Activated CD4-positive, alpha-beta T cell treated with anti-CD3 and anti-CD28 coated beads, Interleukin-2, amount 10 ng/mL, durations not matched to agents 7 days and 5 days (primary cell): ENCODE measurements at regions not wholly inside any gene's neighbourhood (a gene's known extent, or its start where the extent isn't known, plus 50 kb on each side); places are given as distances from the start of the nearest gene placed in this dataset.

Experiments used
- CTCF ChIA-PET: fragments of 350-600 bp; sonication (Branson Sonifier 250); formaldehyde crosslinking; loops from one replicate; lab custom pipeline; 2021; ENCODE audit warnings: antibody characterized with exemption; lab: Charles Lee
- POLR2A ChIA-PET: fragments of 350-600 bp; sonication (Branson Sonifier 250); formaldehyde crosslinking; loops from one replicate; lab custom pipeline; 2021; ENCODE audit warnings: antibody characterized with exemption; lab: Charles Lee
- DNase-seq: peaks from one replicate; pipeline ENCODE4 v3.0.0-alpha.2; 2020
- H3K27ac Mint-ChIP-seq: one replicate; pipeline ENCODE4 v1.8.0; 2021; ENCODE audit warnings: mild to moderate bottlenecking, moderate library complexity, mixed read lengths
- H3K27me3 Mint-ChIP-seq: one replicate; pipeline ENCODE4 v1.8.0; 2021; ENCODE audit warnings: mixed read lengths
- H3K36me3 Mint-ChIP-seq: one replicate; pipeline ENCODE4 v1.8.0; 2021; ENCODE audit warnings: low read depth, mixed read lengths
- H3K4me1 Mint-ChIP-seq: one replicate; pipeline ENCODE4 v1.8.0; 2021; ENCODE audit warnings: mixed read lengths
- H3K4me3 Mint-ChIP-seq: one replicate; pipeline ENCODE4 v1.8.0; 2021; ENCODE audit warnings: mild to moderate bottlenecking, moderate library complexity, mixed read lengths
- H3K9me3 Mint-ChIP-seq: one replicate; pipeline ENCODE4 v1.8.0; 2021; ENCODE audit warnings: mixed read lengths

DNA sequence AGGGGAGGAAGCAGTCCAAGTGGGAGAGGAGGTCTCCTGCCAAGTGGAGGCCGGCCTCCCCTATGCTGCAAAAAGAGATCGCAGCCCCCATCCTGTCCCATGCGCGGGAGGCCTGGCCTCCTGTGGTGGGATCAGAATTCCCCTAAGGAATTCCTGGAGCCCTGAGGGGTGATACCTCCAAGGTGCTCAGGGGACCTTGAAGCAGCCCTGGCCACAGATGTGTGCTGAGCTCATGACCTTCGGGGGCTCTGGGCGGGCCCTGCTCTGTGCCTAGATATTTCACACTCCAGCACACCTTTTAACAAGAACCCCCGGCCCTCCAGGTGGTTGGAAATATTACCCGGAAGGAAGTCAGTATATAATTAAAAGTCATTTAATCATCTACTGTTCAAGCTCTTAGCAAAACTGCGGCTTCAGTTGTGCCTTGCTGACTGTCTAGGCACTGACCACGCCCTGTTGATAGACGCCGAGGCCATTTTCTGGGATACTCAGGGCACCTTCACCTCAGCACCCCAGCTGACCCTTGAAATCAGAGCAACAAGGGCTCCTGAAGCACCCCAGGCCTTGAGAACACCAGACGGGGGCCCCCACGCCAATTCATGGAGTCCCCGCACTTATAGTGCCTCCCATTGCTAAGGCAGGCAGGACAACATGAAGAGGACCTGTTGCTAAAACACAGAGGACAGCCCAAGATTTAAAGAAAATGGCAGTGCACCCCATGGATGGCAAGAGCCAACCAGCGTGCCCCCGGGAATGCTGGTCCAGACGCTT lies 119.1 kb downstream of the NDUFA10 start:
- H3K27me3 Mint-ChIP-seq: no peaks in the 10 kb centered on the region
- peaks cover 19% of the 10 kb centered on the region for H3K4me1 Mint-ChIP-seq
- H3K27ac Mint-ChIP-seq: no peak overlapping the region
- no peak for DNase-seq
- H3K4me3 Mint-ChIP-seq: no peak overlapping the region
- ChIA-PET POLR2A (no interaction called here), CTCF (no interaction called here)
- H3K36me3 Mint-ChIP-seq: peaks cover 11% of the 10 kb centered on the region
- H3K9me3 Mint-ChIP-seq: peaks cover 13% of the 10 kb centered on the region

DNA sequence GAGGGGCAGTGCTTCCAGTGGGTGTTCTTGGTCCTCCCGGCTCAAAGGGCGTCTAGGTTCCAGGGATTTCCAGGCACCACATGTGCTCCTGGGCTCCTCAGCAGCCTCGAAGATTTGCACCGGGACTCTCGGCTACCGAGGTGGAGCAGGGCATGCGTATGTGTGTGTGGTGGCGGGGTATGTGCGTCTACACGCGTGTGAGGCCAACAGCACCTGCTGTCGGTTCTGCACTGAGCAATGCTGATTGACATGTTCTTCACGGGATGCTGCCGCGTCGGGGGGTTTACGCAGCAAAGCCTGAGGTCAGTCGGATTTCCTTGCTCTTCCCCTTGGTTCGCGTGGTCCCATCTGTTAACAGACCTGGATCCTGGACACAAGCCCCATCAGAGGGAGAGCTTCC lies 119.8 kb downstream of the NDUFA10 start:
- Mint-ChIP-seq H3K36me3 (peaks cover 8% of the 10 kb centered on the region), H3K27me3 (no peaks in the 10 kb centered on the region), H3K9me3 (peaks cover 11% of the 10 kb centered on the region), H3K4me1 (peaks cover 11% of the 10 kb centered on the region), H3K27ac (no peak overlapping the region), H3K4me3 (no peak overlapping the region)
- DNase-seq: no peak
- ChIA-PET CTCF (no interaction called here), POLR2A (no interaction called here)

DNA sequence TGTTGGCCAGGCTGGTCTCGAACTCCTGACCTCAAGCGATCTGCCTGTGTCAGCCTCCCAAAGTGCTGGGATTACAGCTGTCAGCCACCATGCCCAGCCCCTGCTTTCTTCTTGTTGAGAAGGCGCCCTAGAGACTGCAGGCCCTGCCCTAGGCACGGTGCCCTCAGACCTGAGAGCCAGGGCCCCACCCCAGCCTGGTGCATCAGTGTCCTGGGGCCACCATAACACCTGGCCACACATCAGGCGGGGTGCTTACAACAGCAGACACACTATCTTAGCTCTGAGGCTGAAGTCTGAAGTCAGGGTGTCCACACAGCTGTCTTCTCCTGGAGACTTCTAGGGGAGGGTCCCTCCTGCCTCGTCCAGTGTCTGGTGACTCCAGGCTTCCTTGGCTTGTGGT lies 120.6 kb downstream of the NDUFA10 start:
- Mint-ChIP-seq H3K4me1 (peaks cover 3% of the 10 kb centered on the region), H3K27me3 (no peaks in the 10 kb centered on the region), H3K4me3 (no peak overlapping the region), H3K36me3 (peaks cover 4% of the 10 kb centered on the region), H3K27ac (no peak overlapping the region), H3K9me3 (peaks cover 7% of the 10 kb centered on the region)
- no peak for DNase-seq
- CTCF ChIA-PET: no interaction called here
- POLR2A ChIA-PET: no interaction called here

DNA sequence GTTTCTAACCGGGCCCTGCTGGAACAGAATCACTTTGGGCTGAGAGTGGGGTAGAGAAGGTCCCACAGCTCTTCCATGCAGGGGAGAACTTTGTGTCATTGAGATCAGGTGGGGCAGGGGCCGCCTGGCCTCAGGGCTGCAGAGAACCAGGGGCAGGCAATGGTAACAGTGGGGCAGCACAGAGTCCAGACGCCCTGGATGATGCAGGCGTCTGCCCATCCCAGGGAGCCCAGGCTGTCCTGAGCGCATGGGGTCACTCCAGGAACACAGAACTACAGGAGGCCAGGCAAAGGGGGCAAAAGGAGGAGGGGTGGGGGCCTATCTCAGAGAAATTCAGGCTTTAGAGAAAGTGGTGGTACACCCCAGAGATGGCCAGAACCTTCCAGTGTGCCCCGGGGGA lies 121.3 kb downstream of the NDUFA10 start:
- POLR2A ChIA-PET: no interaction called here
- Mint-ChIP-seq H3K36me3 (peaks cover 4% of the 10 kb centered on the region), H3K27ac (no peak overlapping the region)

DNA sequence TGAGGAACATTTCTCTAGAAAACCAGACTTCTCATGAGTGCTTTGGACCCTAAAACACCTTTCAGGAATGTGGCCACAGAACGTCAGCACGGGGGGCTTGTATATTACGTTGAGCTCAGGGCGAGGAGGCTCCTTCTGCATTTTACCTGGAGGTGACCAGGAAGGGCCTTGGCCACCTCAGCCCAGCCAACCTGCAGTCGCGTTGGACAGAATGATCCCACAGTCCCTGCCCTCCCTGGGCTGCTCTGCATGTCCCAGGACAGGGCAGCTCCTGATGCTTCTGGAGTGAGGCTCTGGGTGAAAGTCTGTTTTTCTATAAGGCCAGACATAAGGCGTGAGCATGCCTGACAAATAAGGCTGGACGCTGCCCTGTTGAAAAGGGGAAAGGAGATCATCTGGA lies 121.9 kb downstream of the NDUFA10 start:
- peaks cover 2% of the 10 kb centered on the region for H3K27me3 Mint-ChIP-seq
- ChIA-PET POLR2A (no interaction called here), CTCF (no interaction called here)
- H3K36me3 Mint-ChIP-seq: peaks cover 4% of the 10 kb centered on the region
- no peaks in the 10 kb centered on the region for H3K4me1 Mint-ChIP-seq
- no peak for DNase-seq
- H3K4me3 Mint-ChIP-seq: no peak overlapping the region
- H3K9me3 Mint-ChIP-seq: peaks cover 7% of the 10 kb centered on the region
- no peak overlapping the region for H3K27ac Mint-ChIP-seq

More for the DNA sequence above, 121.3 kb downstream of the NDUFA10 start:
- DNase-seq: no peak
- Mint-ChIP-seq H3K27me3 (no peaks in the 10 kb centered on the region), H3K9me3 (peaks cover 7% of the 10 kb centered on the region), H3K4me1 (no peaks in the 10 kb centered on the region), H3K4me3 (no peak overlapping the region)
- CTCF ChIA-PET: no interaction called here

DNA sequence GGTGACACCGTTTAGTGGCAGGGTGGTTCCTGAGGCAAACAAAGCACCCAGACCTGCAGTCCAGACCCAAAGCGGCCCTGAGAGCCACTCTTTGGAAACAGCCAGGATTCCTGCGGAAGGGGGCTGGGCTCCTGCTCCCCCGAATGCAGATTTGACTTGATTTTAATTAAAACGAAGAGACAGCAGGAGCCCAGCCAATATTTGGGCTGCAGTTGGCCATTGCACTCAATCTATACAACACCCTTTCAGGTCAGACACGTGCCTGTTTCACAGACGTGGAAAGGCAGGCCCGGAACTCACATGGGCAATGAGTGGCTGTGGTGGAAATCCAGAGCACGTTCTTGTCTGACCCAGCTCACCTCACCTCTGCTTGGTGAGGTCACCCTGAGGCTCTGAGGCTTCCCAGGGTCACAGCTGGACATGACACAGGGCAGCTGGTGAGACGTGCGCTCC lies 122.4 kb downstream of the NDUFA10 start:
- peaks cover 2% of the 10 kb centered on the region for H3K27me3 Mint-ChIP-seq
- ChIA-PET POLR2A (no interaction called here), CTCF (no interaction called here)
- H3K4me3 Mint-ChIP-seq: no peak overlapping the region
- peaks cover 4% of the 10 kb centered on the region for H3K36me3 Mint-ChIP-seq
- peaks cover 7% of the 10 kb centered on the region for H3K9me3 Mint-ChIP-seq
- no peak overlapping the region for H3K27ac Mint-ChIP-seq
- no peaks in the 10 kb centered on the region for H3K4me1 Mint-ChIP-seq
- DNase-seq: no peak

DNA sequence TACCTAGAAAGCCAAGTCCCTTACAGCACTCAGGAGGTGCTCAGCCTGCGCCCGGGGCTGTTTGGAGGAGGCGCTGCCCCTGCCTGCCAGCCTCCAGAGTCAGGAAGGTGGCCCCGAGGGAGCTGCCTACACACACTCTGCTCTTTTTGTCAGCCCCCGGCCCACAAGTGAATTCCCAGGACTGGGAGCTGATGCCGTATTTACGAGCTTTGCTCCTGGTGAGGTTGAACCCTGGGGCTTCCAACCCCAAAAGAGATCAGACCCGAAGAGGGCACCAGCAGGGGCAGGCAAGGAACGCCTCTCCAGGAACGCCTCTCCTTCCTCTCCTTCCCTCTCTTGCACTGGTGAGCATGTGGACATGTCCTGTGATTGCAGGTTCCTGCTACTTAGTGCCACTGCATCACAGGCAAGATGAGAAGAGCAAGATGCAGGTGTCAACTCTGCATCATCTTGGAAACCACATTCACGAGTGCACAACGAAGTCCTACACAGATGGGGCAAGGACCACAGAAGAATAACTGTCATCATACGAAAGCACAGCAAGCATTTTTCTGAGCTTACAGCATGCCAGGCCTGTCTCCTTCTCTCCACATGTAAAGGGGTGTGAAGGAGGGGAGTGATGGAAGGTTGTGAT lies 126.7 kb downstream of the NDUFA10 start:
- ChIA-PET CTCF (no interaction called here), POLR2A (no interaction called here)
- no peaks in the 10 kb centered on the region for H3K4me1 Mint-ChIP-seq
- no peak overlapping the region for H3K27ac Mint-ChIP-seq
- H3K36me3 Mint-ChIP-seq: no peaks in the 10 kb centered on the region
- no peaks in the 10 kb centered on the region for H3K9me3 Mint-ChIP-seq
- H3K4me3 Mint-ChIP-seq: no peak overlapping the region
- no peak for DNase-seq
- peaks cover 7% of the 10 kb centered on the region for H3K27me3 Mint-ChIP-seq

DNA sequence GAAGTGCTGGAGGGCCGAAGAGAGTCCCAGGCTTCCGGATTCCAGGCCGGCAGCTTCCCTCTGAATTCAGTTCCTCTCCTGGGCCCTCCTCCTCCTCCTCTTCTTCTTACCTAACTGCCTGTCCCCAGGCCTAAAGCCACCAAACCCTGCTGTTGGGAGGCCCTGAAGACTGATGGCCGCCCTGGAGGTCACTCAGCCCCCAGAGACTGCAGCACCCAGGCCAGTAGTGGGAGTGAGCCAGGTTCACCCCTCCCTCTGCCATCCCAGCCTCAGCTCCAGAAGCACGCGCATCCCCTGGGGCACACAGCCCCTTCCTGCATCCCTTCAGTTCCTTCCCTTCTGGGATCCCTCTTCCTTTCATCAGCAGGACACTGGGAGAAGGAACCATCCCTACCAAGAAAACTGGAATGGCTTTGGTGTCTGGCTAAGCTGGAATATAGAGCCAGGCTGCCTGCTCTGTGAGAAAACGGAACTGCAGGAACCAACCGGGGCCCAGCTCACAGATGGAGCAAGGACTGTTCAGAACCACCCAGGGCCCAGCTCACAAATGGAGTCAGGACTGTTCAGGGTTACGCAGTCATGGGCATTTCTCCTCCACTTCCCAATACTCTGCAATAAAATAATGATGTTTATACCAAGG lies 127.4 kb downstream of the NDUFA10 start:
- no peaks in the 10 kb centered on the region for H3K36me3 Mint-ChIP-seq
- H3K4me3 Mint-ChIP-seq: no peak overlapping the region
- peaks cover 7% of the 10 kb centered on the region for H3K27me3 Mint-ChIP-seq
- DNase-seq: no peak
- H3K9me3 Mint-ChIP-seq: no peaks in the 10 kb centered on the region
- ChIA-PET CTCF (interaction anchor here (0.7 kb wide), 1 partner anchor 545 kb away, joined by 3 read pairs; no protein-coding TSS in a partner anchor), POLR2A (no interaction called here)
- no peaks in the 10 kb centered on the region for H3K4me1 Mint-ChIP-seq
- H3K27ac Mint-ChIP-seq: no peak overlapping the region

DNA sequence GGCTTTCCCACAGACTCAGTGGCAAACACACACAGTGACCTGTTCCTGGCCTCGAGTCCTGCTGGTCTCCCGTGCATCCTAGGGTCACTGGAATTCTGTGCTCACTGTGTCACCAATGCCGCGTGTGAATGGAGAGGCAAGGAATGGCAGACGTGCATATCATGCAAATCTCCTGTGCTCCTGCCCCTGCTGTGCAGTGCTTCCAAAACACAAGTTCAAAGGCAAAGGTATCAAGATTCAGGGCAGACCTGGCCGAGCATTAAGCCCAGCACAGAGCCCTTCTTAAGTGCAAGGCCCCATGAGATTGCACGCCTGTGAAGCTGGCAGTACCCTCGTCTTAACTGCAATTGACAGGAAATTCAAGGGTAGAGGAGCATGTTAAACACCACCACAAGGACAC lies 129.1 kb downstream of the NDUFA10 start:
- peaks cover 7% of the 10 kb centered on the region for H3K27me3 Mint-ChIP-seq
- no peak overlapping the region for H3K27ac Mint-ChIP-seq
- no peak for DNase-seq
- no peaks in the 10 kb centered on the region for H3K4me1 Mint-ChIP-seq
- ChIA-PET CTCF (no interaction called here), POLR2A (no interaction called here)
- H3K4me3 Mint-ChIP-seq: no peak overlapping the region
- H3K9me3 Mint-ChIP-seq: no peaks in the 10 kb centered on the region
- no peaks in the 10 kb centered on the region for H3K36me3 Mint-ChIP-seq

DNA sequence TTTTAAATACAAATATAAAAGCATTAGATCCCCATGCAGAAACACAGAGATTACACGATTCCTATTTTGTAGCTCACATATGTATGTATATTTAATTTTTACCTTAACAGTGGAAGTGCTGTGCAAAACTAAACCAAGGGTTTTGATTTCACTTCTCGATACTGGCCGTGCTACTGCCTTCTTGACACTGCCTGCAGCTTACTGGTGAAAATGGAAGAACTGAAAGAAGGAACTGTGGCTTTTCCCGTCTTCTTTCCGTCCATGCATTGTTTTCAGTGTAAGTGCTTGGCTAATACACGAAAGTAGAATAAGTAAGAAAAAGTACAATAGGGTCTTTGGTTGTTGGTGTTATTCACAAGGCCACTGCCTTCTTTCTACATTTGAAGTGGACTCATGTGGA lies 129.5 kb downstream of the NDUFA10 start:
- Mint-ChIP-seq H3K36me3 (no peaks in the 10 kb centered on the region), H3K4me3 (no peak overlapping the region), H3K9me3 (no peaks in the 10 kb centered on the region), H3K27ac (no peak overlapping the region), H3K27me3 (peaks cover 7% of the 10 kb centered on the region), H3K4me1 (no peaks in the 10 kb centered on the region)
- ChIA-PET CTCF (no interaction called here), POLR2A (no interaction called here)
- DNase-seq: no peak

DNA sequence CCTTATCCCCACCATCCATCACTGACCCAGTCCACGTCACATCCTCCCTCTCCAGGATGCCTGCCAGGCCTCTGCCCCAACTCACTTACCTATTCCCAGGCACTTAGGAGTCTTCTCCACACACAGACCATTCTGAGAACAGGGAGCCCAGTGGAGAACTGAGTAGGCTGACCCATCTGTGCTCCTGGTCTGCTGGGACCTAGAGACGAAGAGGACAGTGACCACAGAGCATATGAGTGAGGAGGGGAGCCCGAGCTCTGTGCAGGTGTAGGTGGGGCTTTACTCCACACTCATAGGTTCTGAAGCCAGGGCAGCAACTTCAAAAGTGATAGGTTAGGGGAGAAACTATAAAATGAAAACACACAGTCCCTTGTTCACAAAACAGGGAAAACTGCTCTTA lies 130.0 kb downstream of the NDUFA10 start:
- H3K9me3 Mint-ChIP-seq: no peaks in the 10 kb centered on the region
- ChIA-PET POLR2A (no interaction called here), CTCF (interaction anchor here (1.3 kb wide), 1 partner anchor 10 kb away, joined by 3 read pairs; no protein-coding TSS in a partner anchor)
- H3K27me3 Mint-ChIP-seq: peaks cover 7% of the 10 kb centered on the region
- H3K4me3 Mint-ChIP-seq: no peak overlapping the region
- DNase-seq: no peak
- no peak overlapping the region for H3K27ac Mint-ChIP-seq
- H3K36me3 Mint-ChIP-seq: no peaks in the 10 kb centered on the region
- H3K4me1 Mint-ChIP-seq: no peaks in the 10 kb centered on the region

DNA sequence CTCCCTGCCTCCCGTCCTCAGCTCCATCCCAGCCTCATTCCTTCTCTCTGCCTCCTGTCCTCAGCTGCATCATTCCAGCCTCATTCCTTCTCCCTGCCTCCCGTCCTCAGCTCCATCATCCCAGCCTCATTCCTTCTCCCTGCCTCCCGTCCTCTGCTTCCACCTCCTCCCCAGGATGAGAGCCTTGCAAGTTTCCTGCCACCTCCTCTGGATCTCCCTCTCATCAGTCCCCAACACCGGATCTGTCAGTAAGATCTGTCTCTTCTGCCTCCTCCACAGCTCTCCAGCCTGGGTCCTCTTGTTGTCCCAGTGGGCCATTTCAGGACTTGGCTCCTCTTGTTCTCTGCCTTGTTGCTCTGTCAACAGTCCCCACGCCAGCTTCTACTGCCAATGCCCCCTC lies 130.9 kb downstream of the NDUFA10 start:
- ChIA-PET CTCF (interaction anchor here (1.3 kb wide), 1 partner anchor 10 kb away, joined by 3 read pairs; no protein-coding TSS in a partner anchor), POLR2A (no interaction called here)
- no peaks in the 10 kb centered on the region for H3K36me3 Mint-ChIP-seq
- H3K27ac Mint-ChIP-seq: no peak overlapping the region
- no peaks in the 10 kb centered on the region for H3K9me3 Mint-ChIP-seq
- H3K27me3 Mint-ChIP-seq: peaks cover 7% of the 10 kb centered on the region
- H3K4me3 Mint-ChIP-seq: no peak overlapping the region
- no peaks in the 10 kb centered on the region for H3K4me1 Mint-ChIP-seq
- DNase-seq: no peak

DNA sequence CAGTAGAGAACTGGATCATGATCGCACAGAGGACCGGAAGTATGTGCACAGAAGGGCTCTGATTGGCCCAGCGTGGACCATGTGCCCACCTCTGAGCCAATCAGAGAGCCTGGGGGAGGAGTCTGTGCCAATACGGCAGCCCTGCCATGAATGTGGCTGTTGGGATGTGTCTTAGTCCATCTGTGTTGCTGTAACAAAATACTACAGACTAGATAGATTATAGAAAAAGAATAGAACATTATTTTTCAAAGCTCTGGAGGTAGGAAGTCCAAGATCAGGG lies 132.0 kb downstream of the NDUFA10 start:
- H3K4me3 Mint-ChIP-seq: no peak overlapping the region
- peaks cover 5% of the 10 kb centered on the region for H3K27me3 Mint-ChIP-seq
- no peaks in the 10 kb centered on the region for H3K9me3 Mint-ChIP-seq
- ChIA-PET POLR2A (no interaction called here), CTCF (no interaction called here)
- no peaks in the 10 kb centered on the region for H3K4me1 Mint-ChIP-seq
- H3K27ac Mint-ChIP-seq: no peak overlapping the region
- DNase-seq: no peak
- no peaks in the 10 kb centered on the region for H3K36me3 Mint-ChIP-seq
